Epithelial cell of proximal tubule (primary cell): ENCODE measurements at regions not wholly inside any gene's neighbourhood (a gene's known extent, or its start where the extent isn't known, plus 50 kb on each side); places are given as distances from the start of the nearest gene placed in this dataset.
"Not testable (repeated sequence)": the region's sequence is repeated elsewhere in the genome, so short reads cannot be mapped to it uniquely, and the experiment has no call there.

Experiments
- DNase-seq: peaks from one replicate; pipeline ENCODE4 v3.0.0-alpha.2; 2011; ENCODE audit warnings: low read depth
- H3K4me3 ChIP-seq: 2 replicates; pipeline ENCODE4 v1.5.1; 2011; ENCODE audit warnings: low read depth, mild to moderate bottlenecking, low read length
- TF ChIP-seq, protein P1 (sequence below): conservative IDR thresholded peaks from 2 replicates; pipeline ENCODE4 v1.5.1; 2012; ENCODE audit warnings: low read depth, mild to moderate bottlenecking, low read length

DNA sequence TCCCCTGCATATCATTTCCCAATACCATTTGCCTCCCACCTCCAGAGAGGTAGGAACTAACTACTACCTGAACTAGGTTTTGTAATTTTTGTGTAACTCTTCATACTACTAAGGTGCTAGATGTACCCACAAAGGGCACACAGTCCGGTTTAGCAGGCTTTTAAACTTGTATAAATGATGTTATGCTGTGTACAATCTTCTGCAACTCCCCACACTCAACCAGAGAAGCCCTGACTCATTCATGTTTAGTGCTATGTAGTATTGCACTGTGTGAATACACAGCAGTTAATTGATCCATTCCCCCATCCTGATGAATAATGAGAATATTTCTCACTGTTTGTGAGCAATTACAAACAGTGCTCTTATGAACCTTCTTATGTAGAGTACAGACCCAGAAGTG is 285.6 kb downstream of the SMAD2 start:
- TF ChIP-seq, protein P1, sequence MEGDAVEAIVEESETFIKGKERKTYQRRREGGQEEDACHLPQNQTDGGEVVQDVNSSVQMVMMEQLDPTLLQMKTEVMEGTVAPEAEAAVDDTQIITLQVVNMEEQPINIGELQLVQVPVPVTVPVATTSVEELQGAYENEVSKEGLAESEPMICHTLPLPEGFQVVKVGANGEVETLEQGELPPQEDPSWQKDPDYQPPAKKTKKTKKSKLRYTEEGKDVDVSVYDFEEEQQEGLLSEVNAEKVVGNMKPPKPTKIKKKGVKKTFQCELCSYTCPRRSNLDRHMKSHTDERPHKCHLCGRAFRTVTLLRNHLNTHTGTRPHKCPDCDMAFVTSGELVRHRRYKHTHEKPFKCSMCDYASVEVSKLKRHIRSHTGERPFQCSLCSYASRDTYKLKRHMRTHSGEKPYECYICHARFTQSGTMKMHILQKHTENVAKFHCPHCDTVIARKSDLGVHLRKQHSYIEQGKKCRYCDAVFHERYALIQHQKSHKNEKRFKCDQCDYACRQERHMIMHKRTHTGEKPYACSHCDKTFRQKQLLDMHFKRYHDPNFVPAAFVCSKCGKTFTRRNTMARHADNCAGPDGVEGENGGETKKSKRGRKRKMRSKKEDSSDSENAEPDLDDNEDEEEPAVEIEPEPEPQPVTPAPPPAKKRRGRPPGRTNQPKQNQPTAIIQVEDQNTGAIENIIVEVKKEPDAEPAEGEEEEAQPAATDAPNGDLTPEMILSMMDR: no peak
- no peak overlapping the region for H3K4me3 ChIP-seq
- DNase-seq: no peak

DNA sequence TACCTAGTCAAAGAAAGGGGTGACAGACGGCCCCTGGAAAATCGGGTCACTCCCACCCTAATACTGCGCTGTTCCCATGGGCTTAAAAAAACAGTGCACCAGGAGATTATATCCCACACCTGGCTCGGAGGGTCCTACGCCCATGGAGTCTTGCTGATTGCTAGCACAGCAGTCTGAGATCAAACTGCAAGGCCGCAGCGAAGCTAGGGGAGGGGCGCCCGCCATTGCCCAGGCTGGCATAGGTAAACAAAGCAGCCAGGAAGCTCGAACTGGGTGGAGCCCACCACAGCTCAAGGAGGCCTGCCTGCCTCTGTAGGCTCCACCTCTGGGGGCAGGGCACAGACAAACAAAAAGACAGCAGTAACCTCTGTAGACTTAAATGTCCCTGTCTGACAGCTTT is 292.9 kb downstream of the SMAD2 start:
- not testable (repeated sequence) for DNase-seq, H3K4me3 ChIP-seq

DNA sequence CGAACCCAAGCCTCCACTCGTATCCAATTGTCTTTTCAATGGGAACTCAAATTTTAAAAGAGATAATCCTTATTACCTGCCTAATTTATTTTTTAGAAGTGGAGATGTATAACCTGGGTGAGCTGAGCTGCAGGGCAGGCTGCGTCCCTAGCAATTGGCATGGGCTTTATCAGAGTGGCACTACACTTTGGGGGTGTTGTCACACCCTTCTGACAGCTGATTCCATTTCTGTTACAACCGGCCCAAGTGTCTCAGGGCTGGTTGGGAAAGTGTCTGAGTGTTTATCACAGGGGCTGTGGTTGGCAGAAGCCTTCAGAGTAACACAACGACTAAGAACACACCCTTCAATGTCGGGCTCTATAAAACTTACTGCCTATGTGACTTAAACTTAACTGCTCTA is 295.0 kb downstream of the SMAD2 start:
- H3K4me3 ChIP-seq: no peak overlapping the region
- TF ChIP-seq, protein P1: no peak
- no peak for DNase-seq

DNA sequence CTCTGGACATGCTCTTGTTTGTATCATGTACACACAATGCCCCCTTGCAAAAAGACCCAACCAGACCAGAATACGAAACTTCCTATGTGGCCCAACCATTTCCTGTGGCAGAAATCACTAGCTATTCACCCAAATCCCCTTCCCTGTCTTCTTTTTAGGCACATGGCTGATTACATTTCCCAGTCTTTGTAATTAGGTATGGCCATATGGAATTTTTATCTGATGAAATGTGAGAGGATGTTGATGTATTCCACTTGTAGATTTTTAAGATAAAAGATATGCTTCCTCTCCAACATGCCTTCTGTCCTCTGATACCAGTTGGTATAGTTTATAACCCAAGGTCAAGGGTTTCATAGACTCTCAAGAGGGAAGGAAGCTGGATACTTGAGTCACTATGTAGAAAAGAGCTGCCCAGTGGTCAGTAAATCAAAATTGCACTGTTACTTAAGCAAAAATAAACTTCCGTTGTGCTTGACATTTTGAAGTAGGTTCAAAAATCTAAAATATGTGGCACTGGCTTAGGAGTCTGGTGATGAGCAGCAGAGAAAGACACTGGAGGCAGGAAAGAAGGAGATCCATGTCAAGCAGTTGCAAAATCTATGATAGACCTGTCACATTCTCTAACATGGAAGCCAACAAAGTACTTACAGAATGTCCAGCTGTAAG is 297.4 kb downstream of the SMAD2 start:
- no peak overlapping the region for H3K4me3 ChIP-seq
- TF ChIP-seq, protein P1: no peak
- DNase-seq: no peak

DNA sequence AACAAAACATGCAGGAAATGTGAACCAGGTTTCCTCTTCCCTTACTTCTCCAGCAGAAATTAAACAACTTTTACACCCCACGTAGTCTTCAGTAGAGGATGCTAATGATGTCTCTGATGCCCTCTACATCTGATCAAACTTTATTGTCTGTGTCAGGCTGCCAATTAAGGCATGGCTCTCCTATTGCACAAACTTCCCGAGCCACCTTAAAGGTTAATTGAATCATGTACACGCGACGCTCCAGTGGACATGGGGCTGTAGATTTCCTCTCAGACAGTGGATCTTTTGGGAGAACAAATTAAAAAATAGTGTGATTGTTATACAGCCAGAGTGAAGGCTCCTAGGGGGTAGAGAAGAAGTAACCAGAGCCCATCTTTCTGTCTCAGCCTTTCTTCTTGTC is 301.6 kb downstream of the SMAD2 start:
- DNase-seq: no peak
- TF ChIP-seq, protein P1: no peak
- H3K4me3 ChIP-seq: no peak overlapping the region

DNA sequence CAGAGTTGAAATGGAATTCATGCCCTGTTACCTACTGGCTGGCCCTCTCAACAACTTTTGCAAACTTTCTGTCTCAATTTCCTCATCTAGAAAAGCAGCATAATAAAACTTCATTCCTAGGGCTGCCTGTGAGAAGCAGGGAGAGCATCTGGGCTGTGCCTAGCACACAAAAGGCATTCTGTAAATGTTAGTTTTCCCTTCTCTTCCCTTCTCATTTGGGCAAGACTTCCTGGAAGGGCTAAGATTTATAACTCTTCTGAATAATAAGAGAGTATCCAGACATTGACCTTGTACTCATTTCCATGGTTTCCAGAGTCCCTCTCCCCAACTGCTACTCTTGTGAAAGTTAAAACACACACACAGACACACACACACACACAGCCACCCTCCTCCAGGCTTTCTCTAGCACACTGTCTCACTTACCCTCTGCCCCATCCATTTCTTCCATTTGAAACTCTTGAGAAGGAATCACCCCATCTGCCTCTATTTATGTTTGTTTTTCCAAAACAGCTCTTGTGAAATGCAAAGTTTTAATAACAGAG is 302.1 kb downstream of the SMAD2 start:
- DNase-seq: no peak
- H3K4me3 ChIP-seq: no peak overlapping the region
- TF ChIP-seq, protein P1: no peak

DNA sequence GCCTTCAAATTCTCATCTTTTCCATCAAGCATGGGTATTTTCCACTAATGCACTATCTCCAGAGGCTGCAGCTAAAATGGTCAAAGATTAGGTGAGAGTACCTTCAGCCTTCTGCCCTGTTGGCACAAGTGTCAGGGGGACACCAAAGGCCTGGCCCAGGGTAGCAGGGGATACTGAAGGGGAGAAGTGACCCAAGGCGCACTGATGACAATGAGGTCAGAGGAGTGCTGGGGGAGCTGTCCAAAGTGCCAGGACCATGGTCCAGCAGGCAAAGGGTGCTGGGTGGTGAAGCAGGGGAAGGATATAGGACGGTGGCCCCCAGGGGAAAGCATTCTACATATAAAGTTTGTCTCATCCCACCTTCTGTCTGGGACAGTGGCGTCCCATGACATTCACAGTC is 303.4 kb downstream of the SMAD2 start:
- H3K4me3 ChIP-seq: no peak overlapping the region
- DNase-seq: no peak
- TF ChIP-seq, protein P1: no peak
